ENCODE measurements at regions not wholly inside any gene's neighbourhood (a gene's known extent, or its start where the extent isn't known, plus 50 kb on each side); places are given as distances from the start of the nearest gene placed in this dataset.

GRCh38 chr14:26078561-26078960 lies 519.3 kb downstream of the NOVA1 start:
- Histone ChIP-seq H3K27me3 (ENCODE audit: insufficient read depth, low read depth, low read length) (no peaks in the 10 kb centered on the region), H2AFZ (ENCODE audit: low read depth, low read length) (no peak overlapping the region), H3K27ac (ENCODE audit: low read length) (no peak overlapping the region), H3F3A (ENCODE audit: insufficient read depth, low read length, poor library complexity, severe bottlenecking) (no peaks in the 10 kb centered on the region), H3K4me3 (ENCODE audit: low read length) (no peak overlapping the region), H3K79me2 (replicated peaks; ENCODE audit: insufficient read depth, low read length) (no peaks in the 10 kb centered on the region), H3K36me3 (ENCODE audit: insufficient read depth, low read length) (no peaks in the 10 kb centered on the region), H4K20me1 (ENCODE audit: insufficient read depth) (no peaks in the 10 kb centered on the region), H3K9me2 (ENCODE audit: insufficient read depth, low read length) (no peaks in the 10 kb centered on the region), H3K4me2 (ENCODE audit: low read length) (no peak overlapping the region), H3K9ac (ENCODE audit: low read length) (no peak overlapping the region), H3K9me3 (ENCODE audit: low read length) (no peaks in the 10 kb centered on the region)
- TF ChIP-seq MXI1 (conservative IDR thresholded peaks at IDR 0.05; ENCODE audit: poor library complexity, severe bottlenecking): no peak
- TF ChIP-seq RAD21 (conservative IDR thresholded peaks at IDR 0.05): no peak
- no peak for TF ChIP-seq EP300 (conservative IDR thresholded peaks at IDR 0.05; ENCODE audit: poor library complexity, severe bottlenecking)
- TF ChIP-seq, protein P1, sequence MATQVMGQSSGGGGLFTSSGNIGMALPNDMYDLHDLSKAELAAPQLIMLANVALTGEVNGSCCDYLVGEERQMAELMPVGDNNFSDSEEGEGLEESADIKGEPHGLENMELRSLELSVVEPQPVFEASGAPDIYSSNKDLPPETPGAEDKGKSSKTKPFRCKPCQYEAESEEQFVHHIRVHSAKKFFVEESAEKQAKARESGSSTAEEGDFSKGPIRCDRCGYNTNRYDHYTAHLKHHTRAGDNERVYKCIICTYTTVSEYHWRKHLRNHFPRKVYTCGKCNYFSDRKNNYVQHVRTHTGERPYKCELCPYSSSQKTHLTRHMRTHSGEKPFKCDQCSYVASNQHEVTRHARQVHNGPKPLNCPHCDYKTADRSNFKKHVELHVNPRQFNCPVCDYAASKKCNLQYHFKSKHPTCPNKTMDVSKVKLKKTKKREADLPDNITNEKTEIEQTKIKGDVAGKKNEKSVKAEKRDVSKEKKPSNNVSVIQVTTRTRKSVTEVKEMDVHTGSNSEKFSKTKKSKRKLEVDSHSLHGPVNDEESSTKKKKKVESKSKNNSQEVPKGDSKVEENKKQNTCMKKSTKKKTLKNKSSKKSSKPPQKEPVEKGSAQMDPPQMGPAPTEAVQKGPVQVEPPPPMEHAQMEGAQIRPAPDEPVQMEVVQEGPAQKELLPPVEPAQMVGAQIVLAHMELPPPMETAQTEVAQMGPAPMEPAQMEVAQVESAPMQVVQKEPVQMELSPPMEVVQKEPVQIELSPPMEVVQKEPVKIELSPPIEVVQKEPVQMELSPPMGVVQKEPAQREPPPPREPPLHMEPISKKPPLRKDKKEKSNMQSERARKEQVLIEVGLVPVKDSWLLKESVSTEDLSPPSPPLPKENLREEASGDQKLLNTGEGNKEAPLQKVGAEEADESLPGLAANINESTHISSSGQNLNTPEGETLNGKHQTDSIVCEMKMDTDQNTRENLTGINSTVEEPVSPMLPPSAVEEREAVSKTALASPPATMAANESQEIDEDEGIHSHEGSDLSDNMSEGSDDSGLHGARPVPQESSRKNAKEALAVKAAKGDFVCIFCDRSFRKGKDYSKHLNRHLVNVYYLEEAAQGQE (IDR thresholded peaks at IDR 0.05; ENCODE audit: borderline replicate concordance): no peak
- TF ChIP-seq EZH2 (IDR thresholded peaks at IDR 0.05; ENCODE audit: borderline replicate concordance, insufficient read depth, low read length, poor library complexity, severe bottlenecking): no peak
- TF ChIP-seq POLR2AphosphoS5 (IDR thresholded peaks at IDR 0.05): no peak
- TF ChIP-seq, protein P2, sequence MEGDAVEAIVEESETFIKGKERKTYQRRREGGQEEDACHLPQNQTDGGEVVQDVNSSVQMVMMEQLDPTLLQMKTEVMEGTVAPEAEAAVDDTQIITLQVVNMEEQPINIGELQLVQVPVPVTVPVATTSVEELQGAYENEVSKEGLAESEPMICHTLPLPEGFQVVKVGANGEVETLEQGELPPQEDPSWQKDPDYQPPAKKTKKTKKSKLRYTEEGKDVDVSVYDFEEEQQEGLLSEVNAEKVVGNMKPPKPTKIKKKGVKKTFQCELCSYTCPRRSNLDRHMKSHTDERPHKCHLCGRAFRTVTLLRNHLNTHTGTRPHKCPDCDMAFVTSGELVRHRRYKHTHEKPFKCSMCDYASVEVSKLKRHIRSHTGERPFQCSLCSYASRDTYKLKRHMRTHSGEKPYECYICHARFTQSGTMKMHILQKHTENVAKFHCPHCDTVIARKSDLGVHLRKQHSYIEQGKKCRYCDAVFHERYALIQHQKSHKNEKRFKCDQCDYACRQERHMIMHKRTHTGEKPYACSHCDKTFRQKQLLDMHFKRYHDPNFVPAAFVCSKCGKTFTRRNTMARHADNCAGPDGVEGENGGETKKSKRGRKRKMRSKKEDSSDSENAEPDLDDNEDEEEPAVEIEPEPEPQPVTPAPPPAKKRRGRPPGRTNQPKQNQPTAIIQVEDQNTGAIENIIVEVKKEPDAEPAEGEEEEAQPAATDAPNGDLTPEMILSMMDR (IDR thresholded peaks at IDR 0.05; ENCODE audit: poor library complexity, severe bottlenecking): no peak
- no peak for TF ChIP-seq TAF1 (IDR thresholded peaks at IDR 0.05; ENCODE audit: low read depth)
- TF ChIP-seq SMC3 (conservative IDR thresholded peaks at IDR 0.05; ENCODE audit: poor library complexity): no peak

- no peak overlapping the region for H3K9ac ChIP-seq (ENCODE audit: low read length)
- TF ChIP-seq EP300 (conservative IDR thresholded peaks at IDR 0.05; ENCODE audit: poor library complexity, severe bottlenecking) (no peak), MXI1 (conservative IDR thresholded peaks at IDR 0.05; ENCODE audit: poor library complexity, severe bottlenecking) (no peak), RAD21 (conservative IDR thresholded peaks at IDR 0.05) (no peak), EZH2 (IDR thresholded peaks at IDR 0.05; ENCODE audit: borderline replicate concordance, insufficient read depth, low read length, poor library complexity, severe bottlenecking) (no peak), TAF1 (IDR thresholded peaks at IDR 0.05; ENCODE audit: low read depth) (no peak), SMC3 (conservative IDR thresholded peaks at IDR 0.05; ENCODE audit: poor library complexity) (no peak), POLR2AphosphoS5 (IDR thresholded peaks at IDR 0.05) (no peak)
- TF ChIP-seq, protein P1 (IDR thresholded peaks at IDR 0.05; ENCODE audit: borderline replicate concordance): no peak
- TF ChIP-seq, protein P2 (IDR thresholded peaks at IDR 0.05; ENCODE audit: poor library complexity, severe bottlenecking): no peak
- H2AFZ ChIP-seq (ENCODE audit: low read depth, low read length): no peak overlapping the region
- no peak overlapping the region for H3K4me3 ChIP-seq (ENCODE audit: low read length)
- H3K9me3 ChIP-seq (ENCODE audit: low read length): no peaks in the 10 kb centered on the region
- H3K36me3 ChIP-seq (ENCODE audit: insufficient read depth, low read length): no peaks in the 10 kb centered on the region
- no peak overlapping the region for H3K27ac ChIP-seq (ENCODE audit: low read length)
- H3K79me2 ChIP-seq (replicated peaks; ENCODE audit: insufficient read depth, low read length): no peaks in the 10 kb centered on the region
- H3K27me3 ChIP-seq (ENCODE audit: insufficient read depth, low read depth, low read length): no peaks in the 10 kb centered on the region
- no peaks in the 10 kb centered on the region for H4K20me1 ChIP-seq (ENCODE audit: insufficient read depth)
- no peaks in the 10 kb centered on the region for H3K9me2 ChIP-seq (ENCODE audit: insufficient read depth, low read length)
- H3K4me2 ChIP-seq (ENCODE audit: low read length): no peak overlapping the region
- H3F3A ChIP-seq (ENCODE audit: insufficient read depth, low read length, poor library complexity, severe bottlenecking): no peaks in the 10 kb centered on the region
Observed at GRCh38 chr14:26074892-26075291, 522.9 kb downstream of the NOVA1 start.

Data from neural cell (in vitro differentiated cells).